Stimulated activated CD8-positive, alpha-beta memory T cell treated with anti-CD3 and anti-CD28 coated beads, Interleukin-7, amount 100 ng/mL, for 24 hours (primary cell): ENCODE measurements at regions not wholly inside any gene's neighbourhood (a gene's known extent, or its start where the extent isn't known, plus 50 kb on each side); places are given as distances from the start of the nearest gene placed in this dataset.
"Not testable (repeated sequence)": the region's sequence is repeated elsewhere in the genome, so short reads cannot be mapped to it uniquely, and the experiment has no call there.

Source experiments
- DNase-seq: peaks from one replicate; pipeline ENCODE4 v3.0.0-alpha.2; 2020; ENCODE audit warnings: low read depth

DNA sequence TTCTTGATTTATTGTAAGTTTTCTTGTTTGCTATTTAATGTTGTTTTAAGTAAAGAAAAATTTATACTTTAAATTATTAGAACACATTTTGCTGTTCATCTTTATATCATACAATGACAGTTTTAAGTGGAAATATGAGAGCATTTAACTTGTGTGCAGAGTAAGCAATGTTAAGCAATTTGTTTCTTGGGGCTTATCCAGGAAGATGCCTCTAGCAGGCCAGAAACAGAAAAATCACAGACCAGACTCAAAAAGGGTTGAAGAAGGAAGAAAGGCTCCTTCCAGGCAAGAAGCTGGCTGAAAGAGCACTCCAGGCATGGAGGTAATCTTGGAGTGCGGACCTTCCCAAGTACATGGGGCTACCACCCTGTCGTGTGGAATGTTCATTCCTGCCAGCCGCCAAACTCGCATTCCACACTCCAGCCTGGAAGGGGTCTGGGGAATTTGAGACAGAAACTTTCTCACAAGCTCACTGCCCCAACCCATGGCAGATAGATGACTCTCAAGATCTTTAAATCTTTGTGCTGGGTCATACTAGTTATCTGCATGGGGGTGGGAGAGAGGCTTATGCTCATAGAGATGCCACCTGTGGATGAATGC is 1521.3 kb upstream of the AGA start:
- DNase-seq, result no peak

DNA sequence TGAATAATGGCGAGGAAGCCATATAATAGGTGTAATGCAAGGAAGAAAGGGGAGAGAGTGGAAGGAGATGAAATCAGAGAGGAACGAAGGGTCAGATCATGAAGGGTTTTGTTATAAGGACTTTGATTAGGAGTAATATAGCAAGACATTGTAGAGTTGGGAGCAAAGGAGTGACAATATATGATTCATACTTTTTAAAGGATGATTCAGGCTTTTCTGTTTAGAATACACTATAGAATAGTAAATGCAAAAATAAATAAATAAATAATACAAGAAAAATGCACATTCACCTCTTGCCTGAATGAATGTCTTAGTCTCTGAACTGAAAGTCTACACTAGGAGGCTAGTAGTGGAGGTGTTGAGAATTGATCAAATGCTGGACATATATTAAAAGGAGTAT is 1524.4 kb upstream of the AGA start:
- no peak for DNase-seq

DNA sequence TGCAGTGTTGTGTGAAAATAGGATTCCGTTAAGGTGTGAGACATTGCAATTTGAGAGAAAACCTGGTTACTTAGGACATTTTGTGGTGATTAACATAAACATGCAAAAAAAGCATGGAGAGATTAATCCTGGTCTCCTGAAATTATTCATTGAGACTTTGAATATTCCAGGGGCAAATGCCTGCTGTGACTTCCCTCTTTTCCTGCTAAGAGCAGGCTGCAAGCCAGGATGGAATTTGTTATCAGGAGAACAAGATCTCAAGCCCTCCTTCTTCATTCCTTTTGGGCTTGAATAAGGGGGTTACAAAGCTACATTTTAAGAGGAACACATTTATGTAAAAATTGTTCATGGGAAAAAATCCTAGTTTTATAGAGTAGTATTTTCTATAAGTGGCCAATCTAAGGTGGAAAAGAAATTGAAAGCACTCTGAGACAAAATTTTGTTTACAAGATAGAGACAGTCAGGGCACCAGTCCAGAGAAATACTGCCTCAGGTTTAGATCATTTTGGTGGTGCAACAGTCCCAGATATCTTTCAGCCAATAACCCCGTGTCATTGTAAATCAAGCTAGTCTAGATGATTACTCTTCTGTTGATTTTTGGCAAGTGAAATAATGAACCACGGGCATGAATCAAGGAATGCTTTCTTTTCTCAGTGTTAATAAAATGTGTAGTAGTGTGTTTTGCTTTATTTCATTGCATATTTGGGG is 1528.3 kb upstream of the AGA start:
- no peak for DNase-seq

DNA sequence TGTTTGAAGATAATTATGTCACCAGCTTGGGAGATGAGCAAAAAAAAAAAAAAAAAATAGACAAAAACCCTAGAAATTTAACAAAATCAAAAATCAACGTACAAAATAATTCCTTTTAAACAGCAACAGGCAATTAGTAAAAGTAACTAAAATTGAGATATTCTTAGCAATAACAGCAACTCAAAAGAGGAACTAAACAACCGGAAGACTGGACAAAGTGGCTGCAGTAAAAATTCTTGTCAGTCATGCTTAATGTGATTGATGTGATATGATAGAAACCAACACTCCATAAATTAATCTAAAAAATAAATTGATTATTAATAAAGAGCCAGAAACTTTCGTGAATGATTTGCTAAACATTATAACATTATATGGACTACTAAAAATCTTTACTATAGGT is 1534.6 kb upstream of the AGA start:
- DNase-seq, result no peak

DNA sequence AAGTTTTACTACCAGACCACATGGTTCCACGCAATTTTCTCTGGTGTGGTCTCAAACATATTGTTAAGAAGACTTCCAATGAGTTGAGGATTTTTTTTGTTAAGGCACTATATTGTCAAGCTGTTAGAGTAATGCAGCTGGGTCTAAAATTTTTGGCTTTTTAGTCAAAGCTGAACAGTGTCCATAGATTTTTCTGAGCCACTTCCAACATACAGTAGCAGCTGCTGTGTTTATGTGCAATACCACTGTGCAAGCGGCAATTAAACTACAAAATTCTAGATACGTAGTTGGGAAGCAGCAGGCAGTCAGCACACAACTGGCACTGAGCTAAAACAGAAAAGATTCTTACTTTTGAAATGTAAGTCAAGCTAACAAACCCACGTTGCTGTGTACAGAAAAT is 1551.1 kb upstream of the AGA start:
- no peak for DNase-seq

DNA sequence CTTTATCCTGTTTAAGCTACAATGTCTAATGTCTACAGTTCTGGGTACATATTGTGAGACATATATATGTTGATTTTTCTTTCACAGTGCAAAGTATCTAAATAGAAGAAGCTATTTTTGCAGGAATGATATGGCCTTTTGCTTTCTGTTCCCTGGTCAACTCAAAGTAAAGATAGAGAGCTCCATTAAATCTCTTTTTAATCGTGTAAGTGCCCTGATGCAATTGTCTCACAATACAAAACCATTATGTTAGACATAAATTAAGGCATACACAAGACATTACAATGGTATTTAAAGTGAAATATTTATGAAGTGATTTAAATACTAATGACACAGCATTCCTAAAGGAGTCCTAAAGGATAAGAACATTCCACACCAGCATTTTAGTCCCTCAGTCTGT is 1559.7 kb upstream of the AGA start:
- DNase-seq, result no peak

DNA sequence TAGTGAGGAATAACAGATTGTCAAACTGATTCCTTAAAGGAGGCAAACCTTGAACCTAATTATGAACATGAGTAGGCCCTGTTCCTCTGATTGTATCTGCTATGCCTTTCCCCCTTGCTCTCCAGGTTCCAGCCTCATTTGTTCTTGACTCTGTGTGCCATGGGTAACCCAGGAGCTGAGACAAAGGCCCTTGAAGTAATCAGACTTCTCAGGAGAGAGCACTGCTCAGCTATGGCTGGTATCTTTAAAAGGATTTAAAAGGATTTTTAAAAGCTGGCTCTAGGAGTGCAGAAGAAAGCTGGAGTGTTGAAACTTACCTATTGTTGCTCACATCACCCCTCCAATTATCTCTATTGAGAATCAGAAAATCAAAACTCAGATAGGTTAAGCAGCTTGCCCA is 1565.5 kb upstream of the AGA start:
- no peak for DNase-seq

DNA sequence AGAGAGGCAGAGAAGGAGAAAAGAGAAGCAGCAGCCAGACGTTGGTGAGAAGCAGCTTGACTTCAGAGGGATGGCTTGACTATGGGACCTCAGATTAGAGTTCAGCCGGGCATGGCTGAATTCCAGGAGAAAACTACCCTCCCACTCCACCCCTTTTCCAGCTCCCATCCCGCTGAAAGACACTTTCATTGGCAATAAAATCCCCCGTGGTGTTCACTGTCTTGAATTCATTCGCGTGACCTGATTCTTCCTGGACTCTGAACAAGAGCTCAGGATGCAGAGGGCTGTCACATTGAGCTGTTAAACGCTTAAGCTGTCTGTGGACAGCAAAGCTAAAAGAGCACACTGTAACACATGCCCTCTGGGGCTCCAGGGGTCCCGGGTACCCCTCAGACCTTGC is 1575.3 kb upstream of the AGA start:
- DNase-seq, result no peak

DNA sequence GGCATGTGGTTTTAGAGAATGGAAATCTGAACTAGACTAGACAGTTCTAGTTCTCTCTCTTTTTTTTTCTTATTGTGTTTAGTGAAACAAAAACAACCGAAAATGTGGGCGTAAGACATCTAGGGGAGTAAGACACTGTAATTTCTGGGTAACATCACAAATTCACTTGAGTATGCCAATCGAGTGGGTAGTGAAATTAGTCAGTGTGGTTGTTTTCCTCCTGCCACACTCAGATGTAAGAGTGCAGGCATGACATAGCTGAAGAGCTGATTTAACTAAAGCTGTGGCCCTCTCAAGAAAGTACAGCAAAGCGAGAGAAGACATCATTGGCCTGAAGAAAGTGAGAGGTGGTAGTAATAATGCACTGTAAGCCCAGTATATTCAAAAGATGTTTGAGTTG is 1585.3 kb upstream of the AGA start:
- DNase-seq, result no peak

DNA sequence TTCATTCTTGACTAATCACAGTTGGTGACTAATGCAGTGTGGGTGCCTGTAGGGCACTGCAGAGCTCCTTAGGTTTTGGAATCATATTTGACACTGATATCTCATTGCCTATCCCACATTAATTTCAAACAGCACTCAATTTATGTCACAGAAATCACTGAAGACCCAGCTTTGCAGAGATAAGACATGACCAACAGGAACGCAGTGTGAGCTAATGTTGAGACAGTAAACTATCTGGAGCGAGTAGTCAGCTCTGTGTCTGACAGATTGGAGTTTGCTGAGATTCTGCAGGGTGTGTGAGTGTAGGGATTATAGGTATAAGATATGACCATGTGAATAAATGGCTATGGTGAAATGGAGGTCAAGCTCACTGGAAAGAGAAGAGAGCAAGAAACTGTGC is 1586.1 kb upstream of the AGA start:
- no peak for DNase-seq

DNA sequence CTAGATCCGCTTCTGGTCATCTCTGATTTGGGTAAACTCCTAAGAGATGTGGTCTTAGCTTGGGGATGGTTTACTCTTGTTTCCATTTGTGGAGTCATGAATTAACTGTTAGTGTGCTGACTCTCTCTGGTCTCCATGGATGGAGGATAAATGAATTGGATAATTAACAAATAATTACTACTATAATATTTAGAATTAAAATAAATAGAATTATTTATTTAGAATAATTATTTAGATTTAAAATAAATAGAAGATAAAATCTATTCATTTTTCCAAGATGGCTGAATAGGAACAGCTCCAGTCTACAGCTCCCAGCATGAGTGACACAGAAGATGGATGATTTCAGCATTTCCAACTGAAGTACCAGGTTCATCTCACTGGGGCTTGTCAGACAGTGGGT is 1587.4 kb upstream of the AGA start:
- DNase-seq, result no peak

DNA sequence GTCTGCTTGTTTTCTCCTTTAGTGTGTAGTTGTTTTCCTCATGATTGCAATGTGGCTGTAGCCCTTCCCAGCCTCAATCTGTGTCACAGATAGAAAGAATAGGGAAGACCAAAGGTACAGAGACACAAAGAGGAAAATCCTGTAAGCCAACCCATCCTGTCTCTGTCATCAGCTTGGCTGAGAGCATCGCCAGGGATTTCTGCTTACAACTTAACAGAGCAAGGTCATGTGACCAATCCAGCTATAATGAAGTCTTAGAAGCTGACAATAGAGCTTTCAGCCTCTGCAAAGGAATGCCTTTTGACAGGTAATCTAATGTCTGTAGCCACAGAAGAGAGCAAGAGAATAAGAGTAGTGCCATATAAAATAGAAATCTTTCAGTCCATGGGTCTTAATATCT is 1598.0 kb upstream of the AGA start:
- DNase-seq, result no peak

DNA sequence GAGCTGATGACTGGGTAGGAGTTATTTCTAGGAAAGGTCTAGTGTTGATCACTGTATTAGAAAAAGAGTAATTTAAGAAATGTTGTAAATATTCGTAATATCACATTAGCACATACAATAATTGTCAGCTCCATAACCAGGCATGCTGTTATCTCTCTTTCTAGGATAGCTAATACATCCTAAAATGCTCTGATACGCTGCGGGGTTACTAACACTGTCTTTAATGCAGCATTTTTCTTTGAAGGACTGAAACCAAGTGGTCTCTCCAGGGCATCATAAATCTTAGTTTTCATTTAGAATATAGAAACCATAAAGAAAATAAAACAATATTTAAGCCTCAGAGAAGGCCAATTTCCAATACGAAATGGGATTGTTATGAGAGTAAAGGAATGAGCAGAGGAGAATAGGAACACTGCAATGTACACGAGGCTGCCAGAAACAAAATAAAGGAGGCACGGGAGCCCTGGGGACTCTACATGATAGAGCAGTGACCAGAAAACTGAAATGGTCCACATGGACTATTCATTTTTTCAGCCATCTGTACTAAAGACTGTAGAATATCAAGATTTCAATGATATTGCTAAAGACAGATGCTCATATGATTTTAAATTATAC is 1606.7 kb upstream of the AGA start:
- no peak for DNase-seq

DNA sequence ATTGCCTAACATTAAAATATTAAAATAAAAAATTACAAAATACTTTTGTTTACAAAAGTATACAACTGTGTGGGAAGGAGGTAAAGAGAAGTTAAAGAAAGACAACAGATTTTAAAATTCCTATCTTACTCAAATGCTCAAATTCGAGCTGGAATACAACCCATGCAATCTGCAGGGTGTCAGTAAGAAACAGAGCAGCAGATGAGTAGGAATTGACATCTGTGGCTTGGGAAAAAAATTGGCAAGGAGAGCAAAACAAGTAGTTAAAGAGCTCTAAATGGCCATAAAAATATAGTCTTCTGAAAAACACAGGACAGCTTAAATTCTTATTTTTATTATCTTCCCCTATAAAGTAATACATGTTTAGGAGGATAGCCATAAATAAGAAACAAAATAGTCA is 1609.0 kb upstream of the AGA start:
- DNase-seq, result no peak

DNA sequence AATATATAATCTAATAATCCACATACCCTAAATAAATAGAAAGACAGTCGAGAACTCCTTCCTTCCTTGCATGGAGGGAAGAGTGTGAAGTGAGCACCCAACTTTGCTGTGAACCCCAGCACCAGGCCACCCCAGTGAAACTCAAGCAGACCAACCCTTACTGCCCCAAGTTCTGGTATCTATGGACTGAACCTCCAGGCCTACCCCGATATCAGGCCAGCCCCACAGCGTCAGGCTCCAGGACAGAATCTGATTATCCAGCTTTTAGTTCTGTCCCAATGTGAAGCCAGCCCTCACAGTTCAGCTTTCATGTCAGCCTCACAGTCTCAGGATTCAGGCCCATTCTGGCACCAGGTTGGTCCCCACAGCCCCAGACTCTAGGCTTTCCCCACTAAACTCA is 1617.2 kb upstream of the AGA start:
- DNase-seq, result no peak

DNA sequence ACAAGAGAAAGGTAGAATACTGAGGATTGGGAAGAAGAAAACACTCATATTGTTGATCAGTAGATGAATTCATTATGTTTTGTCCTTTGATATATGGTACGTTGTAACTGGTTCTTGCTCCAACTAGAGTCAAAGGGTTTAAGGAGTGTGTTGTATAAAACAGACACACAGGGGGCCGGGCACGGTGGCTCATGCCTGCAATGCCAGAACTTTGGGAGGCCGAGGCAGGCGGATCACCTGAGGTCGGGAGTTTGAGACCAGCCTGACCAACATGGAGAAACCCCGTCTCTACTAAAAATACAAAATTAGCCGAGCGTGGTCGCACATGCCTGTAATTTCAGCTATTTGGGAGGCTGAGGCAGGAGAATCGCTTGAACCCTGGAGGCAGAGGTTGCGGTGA is 1624.0 kb upstream of the AGA start:
- DNase-seq, result not testable (repeated sequence)

DNA sequence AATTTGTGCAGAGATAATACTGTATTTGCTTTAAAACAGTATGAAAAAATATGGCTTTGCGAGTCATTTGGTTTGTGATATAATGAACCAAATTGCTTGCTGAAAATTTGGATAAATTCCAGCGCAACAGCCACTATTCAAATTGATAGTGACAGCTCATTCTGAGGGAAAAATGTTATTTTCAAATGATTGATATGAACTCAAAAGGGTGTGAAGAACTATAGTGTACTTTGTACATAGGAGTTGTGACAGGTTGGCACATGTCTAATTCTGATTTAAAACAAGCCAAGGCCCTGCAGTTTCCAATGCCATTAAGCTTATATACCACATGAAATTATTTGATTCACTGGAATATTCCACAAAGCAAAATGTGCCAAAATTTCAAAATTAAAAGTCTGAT is 1628.9 kb upstream of the AGA start:
- no peak for DNase-seq

DNA sequence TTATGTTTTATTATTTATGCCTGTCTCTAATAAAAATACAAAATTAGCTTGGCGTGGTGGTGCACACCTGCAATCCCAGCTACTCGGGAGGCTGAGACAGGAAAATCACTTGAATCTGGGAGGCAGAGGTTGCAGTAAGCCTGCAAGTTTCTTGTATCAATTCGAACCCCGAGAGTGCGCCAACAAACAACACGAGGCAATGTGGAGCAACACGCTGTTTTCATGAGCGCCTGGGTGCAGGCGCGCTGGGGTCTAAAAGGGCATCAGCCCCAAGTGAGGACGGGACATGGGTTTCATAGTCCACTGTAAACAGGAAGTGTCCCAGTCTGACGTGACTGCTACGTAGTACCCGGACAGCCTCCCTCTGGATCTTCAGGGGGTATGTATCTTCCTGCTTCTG is 1634.6 kb upstream of the AGA start:
- no peak for DNase-seq

DNA sequence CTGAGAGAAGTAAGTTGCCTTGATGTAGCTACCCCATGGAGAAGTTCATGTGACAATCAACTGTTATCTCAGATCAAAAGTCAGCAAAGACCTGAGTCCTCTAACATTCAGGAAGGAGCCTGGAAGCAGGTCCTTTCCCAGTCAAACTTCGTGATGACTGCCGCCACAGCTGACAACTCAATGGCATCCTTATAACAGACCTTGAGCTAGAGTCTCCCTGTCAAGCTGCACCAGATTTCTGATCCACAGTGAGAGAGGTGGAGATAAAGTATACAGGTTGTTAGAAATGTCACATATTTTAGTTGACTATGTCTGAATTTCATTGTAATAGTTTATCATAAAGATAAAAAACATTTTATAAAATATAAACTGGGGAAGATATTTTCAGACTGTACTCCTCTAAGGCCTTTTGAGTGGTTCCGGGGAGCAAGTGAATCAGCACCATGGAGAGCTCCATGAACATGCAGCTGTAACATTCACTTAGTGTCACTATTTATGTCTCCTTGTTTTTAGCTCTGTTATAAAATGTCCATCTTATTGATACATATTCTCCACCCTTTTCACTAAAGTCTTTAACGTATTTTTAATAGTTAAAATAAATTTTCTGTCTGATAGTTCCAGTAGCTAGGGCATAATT is 1653.5 kb upstream of the AGA start:
- no peak for DNase-seq

DNA sequence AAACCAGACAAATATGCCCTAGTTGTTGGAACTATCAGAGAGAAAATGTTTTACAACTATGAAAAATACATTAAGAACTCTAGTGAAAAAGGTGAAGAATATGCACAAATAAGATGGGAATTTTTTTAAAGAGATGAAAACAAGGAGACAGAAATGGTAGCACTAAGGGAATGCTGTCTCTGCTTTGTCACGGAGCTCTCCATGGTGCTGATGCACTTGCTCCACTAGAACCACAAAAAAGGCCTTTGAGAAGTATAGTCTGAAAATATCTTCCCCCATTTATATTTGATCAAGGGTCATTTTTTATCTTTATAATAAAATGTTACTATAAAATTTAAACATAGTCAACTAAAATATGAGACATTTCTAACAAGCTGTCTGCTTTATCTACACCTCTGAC is 1655.5 kb upstream of the AGA start:
- DNase-seq, result no peak

DNA sequence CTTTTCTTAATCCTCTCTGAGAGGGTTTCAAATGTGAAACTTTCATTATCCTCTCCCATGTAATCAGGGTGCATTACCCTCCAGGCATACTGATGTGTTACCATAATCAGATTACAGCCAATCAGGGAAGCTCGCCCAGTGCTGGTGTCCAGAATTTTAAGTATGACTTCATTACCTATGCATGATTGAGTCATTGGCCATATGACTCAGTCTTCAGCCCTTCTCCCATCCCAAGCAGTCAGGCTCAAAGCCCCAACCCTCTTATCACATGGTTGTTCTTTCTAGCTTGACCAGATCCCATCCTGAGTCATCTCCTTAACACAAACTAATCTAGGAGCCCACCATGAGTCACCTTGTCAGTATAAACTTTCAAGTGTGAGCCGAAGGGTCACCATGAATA is 1668.1 kb upstream of the AGA start:
- DNase-seq, result no peak

DNA sequence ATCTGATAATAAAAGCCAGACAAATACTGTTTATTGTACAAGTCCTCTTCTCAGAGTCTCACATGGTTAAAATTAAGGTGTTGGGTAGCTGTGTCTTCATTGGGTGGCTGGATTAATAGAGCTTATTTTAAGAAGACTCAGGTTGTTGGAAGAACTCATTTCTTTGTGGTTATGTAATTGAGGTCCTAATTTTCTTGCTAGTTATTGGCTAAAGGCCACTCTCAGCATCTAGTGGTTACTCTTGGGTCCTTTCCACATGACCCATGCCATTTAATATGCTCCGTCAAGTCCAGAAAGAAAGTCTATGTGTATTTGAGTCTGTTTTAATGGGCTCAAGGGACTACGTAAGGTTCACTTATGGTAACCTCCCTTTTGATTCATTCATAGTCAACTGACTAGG is 1668.6 kb upstream of the AGA start:
- no peak for DNase-seq

DNA sequence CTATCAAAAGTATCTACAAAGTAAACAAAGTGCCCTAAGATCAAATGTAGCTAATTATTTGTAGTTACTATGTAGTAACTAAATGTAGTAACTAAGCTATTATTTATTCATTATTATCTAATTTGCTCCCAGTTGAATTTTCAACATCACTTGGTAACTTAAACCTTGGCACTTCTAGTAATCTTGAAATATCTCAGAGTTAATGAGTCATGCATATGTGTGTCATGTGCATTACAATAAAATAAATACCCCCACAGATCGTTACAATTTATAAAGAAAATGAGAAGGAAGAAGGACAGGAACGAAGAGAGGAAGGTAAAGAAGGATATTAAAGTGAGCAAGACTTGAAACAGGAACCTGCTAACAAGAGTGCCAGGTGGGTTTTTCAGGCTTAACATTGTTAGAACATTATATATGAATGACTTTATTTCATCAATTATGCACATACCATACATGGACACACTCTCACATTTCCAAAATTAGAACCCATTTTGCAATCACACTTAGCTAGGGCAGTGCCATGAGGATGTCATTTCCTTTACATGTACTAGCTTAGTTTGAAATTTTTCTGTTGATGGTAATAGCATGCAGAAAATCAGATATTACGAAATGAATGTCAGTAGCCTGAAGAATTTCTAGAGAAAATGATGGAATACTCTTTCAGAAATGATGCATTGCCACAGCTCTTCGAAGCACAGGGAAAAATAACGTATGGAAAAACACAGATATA is 1670.4 kb upstream of the AGA start:
- DNase-seq, result no peak
